ENCODE measurements at regions not wholly inside any gene's neighbourhood (a gene's known extent, or its start where the extent isn't known, plus 50 kb on each side); places are given as distances from the start of the nearest gene placed in this dataset.

DNA sequence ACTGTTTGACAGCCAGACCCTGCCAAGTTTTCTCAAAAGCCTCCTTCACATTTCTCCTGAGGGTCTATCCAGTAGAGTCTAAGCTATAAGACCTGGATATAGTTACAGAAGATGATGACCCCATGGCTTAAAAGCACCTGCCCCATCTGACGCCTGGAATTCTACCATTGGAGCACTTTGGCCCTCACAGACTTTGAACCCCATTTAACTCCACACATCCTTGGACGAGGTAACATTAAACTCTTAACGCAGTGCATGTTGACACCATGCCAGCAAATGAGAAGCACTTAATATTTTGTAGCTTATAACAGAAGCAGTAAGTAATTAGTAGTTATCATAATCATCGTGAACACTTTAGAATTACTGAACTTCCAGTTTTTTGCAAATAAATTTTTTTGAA is 61.9 kb upstream of the SMNDC1 start:
- no peaks in the 10 kb centered on the region for H3K4me1 ChIP-seq
- no peak overlapping the region for H3K27ac ChIP-seq
- DNase-seq, result no peak
- 73 to 78% methylated on average over 2 to 4 of the region's 4 CpGs for WGBS, 2 donors (ENCODE audit: low coverage in 1 of 2)
- TF ChIP-seq POLR2A (IDR thresholded peaks at IDR 0.05) (no peak), EP300 (IDR thresholded peaks at IDR 0.05; ENCODE audit: low read depth) (no peak)
- H3K9me3 ChIP-seq, result no peaks in the 10 kb centered on the region
- H3K4me3 ChIP-seq, result no peak overlapping the region
- H3K27me3 ChIP-seq, result no peaks in the 10 kb centered on the region
- intact Hi-C loops (cut with DNase I; ENCODE audit: low total_unique reads) (no loop called here), in situ Hi-C loops (cut with MboI; ENCODE audit: low pct_ligation_motif_present in 1 of 4, low pct_unique_long_range_greater_than_20kb in 1 of 4, low sequenced_read_pairs in 3 of 4) (no loop called here)
- no peaks in the 10 kb centered on the region for H3K36me3 ChIP-seq

DNA sequence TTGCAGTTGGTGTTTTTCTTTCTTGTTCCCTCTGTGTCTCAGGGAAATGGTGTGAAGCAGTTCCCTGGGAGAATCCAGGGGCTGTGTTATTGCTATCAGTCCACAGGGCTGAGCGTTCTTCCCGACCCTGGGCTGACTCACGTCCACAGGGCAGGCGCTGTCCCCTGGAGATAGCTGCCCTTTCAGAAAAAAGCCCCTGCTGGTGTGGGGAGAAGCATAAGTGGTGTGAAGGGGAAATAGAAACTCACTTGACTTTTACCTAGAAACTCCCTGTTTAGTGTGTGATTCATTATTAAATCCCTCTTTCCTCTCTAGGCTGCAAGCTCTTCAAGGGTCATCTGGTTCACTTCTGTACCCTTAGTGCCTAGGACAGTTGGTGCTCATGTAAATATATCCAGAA is 63.3 kb upstream of the SMNDC1 start:
- WGBS, 2 donors (ENCODE audit: low coverage in 1 of 2), result 70 to 73% methylated on average over 2 to 4 of the region's 4 CpGs
- Histone ChIP-seq H3K27me3 (no peaks in the 10 kb centered on the region), H3K4me3 (no peak overlapping the region), H3K27ac (no peak overlapping the region), H3K4me1 (no peaks in the 10 kb centered on the region), H3K36me3 (no peaks in the 10 kb centered on the region), H3K9me3 (no peaks in the 10 kb centered on the region)
- TF ChIP-seq, protein P1, sequence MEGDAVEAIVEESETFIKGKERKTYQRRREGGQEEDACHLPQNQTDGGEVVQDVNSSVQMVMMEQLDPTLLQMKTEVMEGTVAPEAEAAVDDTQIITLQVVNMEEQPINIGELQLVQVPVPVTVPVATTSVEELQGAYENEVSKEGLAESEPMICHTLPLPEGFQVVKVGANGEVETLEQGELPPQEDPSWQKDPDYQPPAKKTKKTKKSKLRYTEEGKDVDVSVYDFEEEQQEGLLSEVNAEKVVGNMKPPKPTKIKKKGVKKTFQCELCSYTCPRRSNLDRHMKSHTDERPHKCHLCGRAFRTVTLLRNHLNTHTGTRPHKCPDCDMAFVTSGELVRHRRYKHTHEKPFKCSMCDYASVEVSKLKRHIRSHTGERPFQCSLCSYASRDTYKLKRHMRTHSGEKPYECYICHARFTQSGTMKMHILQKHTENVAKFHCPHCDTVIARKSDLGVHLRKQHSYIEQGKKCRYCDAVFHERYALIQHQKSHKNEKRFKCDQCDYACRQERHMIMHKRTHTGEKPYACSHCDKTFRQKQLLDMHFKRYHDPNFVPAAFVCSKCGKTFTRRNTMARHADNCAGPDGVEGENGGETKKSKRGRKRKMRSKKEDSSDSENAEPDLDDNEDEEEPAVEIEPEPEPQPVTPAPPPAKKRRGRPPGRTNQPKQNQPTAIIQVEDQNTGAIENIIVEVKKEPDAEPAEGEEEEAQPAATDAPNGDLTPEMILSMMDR (IDR thresholded peaks at IDR 0.05), result no peak
- TF ChIP-seq EP300 (IDR thresholded peaks at IDR 0.05; ENCODE audit: low read depth) (no peak), POLR2AphosphoS5 (IDR thresholded peaks at IDR 0.05) (no peak), POLR2A (IDR thresholded peaks at IDR 0.05) (no peak)
- no peak for DNase-seq
- in situ Hi-C loops (cut with MboI; ENCODE audit: low pct_ligation_motif_present in 1 of 4, low pct_unique_long_range_greater_than_20kb in 1 of 4, low sequenced_read_pairs in 3 of 4), result no loop called here
- intact Hi-C loops (cut with DNase I; ENCODE audit: low total_unique reads), result no loop called here

DNA sequence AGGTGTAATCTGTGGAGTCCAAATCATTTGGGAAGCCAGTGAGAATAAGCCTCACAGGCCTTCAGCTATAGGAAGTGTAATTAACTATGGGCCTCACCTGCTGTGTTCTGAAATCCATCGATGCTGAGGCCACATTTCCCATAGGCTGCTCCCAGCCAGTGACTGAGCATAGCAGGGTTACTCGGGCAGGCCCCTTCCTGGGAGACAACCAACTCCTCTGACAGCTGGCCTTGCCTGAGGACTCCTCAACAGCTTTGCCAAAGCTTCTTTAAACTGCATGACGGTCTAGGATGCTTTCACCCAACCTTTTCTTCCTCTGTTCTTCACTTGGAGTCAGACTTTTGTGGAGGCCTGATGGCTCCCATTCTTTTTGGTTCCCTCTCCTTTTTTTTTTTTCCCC is 63.8 kb upstream of the SMNDC1 start:
- Histone ChIP-seq H3K36me3 (no peaks in the 10 kb centered on the region), H3K27me3 (no peaks in the 10 kb centered on the region), H3K4me3 (no peak overlapping the region), H3K4me1 (no peaks in the 10 kb centered on the region), H3K27ac (no peak overlapping the region), H3K9me3 (no peaks in the 10 kb centered on the region)
- intact Hi-C loops (cut with DNase I; ENCODE audit: low total_unique reads) (no loop called here), in situ Hi-C loops (cut with MboI; ENCODE audit: low pct_ligation_motif_present in 1 of 4, low pct_unique_long_range_greater_than_20kb in 1 of 4, low sequenced_read_pairs in 3 of 4) (no loop called here)
- DNase-seq, result no peak
- TF ChIP-seq POLR2A (IDR thresholded peaks at IDR 0.05) (no peak), POLR2AphosphoS5 (IDR thresholded peaks at IDR 0.05) (no peak), EP300 (IDR thresholded peaks at IDR 0.05; ENCODE audit: low read depth) (no peak)
- TF ChIP-seq, protein P1 (IDR thresholded peaks at IDR 0.05), result no peak
- WGBS, 2 donors (ENCODE audit: low coverage in 1 of 2), result 57% methylated on average over 3 of the region's 3 CpGs; no CpG with 5 or more reads in 1 of the 2 donors

- intact Hi-C loops (cut with DNase I; ENCODE audit: low total_unique reads), result no loop called here
- in situ Hi-C loops (cut with MboI; ENCODE audit: low pct_ligation_motif_present in 1 of 4, low pct_unique_long_range_greater_than_20kb in 1 of 4, low sequenced_read_pairs in 3 of 4), result no loop called here
- Histone ChIP-seq H3K27me3 (no peaks in the 10 kb centered on the region), H3K4me3 (no peak overlapping the region), H3K4me1 (no peaks in the 10 kb centered on the region), H3K27ac (no peak overlapping the region), H3K36me3 (no peaks in the 10 kb centered on the region), H3K9me3 (no peaks in the 10 kb centered on the region)
- 95 to 100% methylated on average over 2 to 4 of the region's 4 CpGs for WGBS, 2 donors (ENCODE audit: low coverage in 1 of 2)
- no peak for DNase-seq
- TF ChIP-seq POLR2A (IDR thresholded peaks at IDR 0.05) (no peak), EP300 (IDR thresholded peaks at IDR 0.05; ENCODE audit: low read depth) (no peak), POLR2AphosphoS5 (IDR thresholded peaks at IDR 0.05) (no peak)
- TF ChIP-seq, protein P1 (IDR thresholded peaks at IDR 0.05), result no peak
Observed at GRCh38 chr10:110370006-110370405, 65.3 kb upstream of the SMNDC1 start.

GRCh38 chr10:110372656-110373055 is 67.9 kb upstream of the SMNDC1 start:
- intact Hi-C loops (cut with DNase I; ENCODE audit: low total_unique reads), result no loop called here
- H3K9me3 ChIP-seq, result no peaks in the 10 kb centered on the region
- DNase-seq, result no peak
- no peaks in the 10 kb centered on the region for H3K4me1 ChIP-seq
- H3K36me3 ChIP-seq, result no peaks in the 10 kb centered on the region
- TF ChIP-seq POLR2AphosphoS5 (IDR thresholded peaks at IDR 0.05) (no peak), POLR2A (IDR thresholded peaks at IDR 0.05) (no peak), EP300 (IDR thresholded peaks at IDR 0.05; ENCODE audit: low read depth) (no peak)
- TF ChIP-seq, protein P1 (IDR thresholded peaks at IDR 0.05), result no peak
- in situ Hi-C loops (cut with MboI; ENCODE audit: low pct_ligation_motif_present in 1 of 4, low pct_unique_long_range_greater_than_20kb in 1 of 4, low sequenced_read_pairs in 3 of 4), result no loop called here
- no peak overlapping the region for H3K4me3 ChIP-seq
- H3K27me3 ChIP-seq, result no peaks in the 10 kb centered on the region
- H3K27ac ChIP-seq, result no peak overlapping the region
- WGBS, 2 donors (ENCODE audit: low coverage in 1 of 2), result 76% methylated on average over 1 of the region's 1 CpG; no CpG with 5 or more reads in 1 of the 2 donors
